Left lobe of liver (tissue), 2 donors: ENCODE measurements at regions not wholly inside any gene's neighbourhood (a gene's known extent, or its start where the extent isn't known, plus 50 kb on each side); places are given as distances from the start of the nearest gene placed in this dataset.

Experiments used
- ATAC-seq: fragments of 200-7000 bp; cut with Tn5 transposase; one replicate; pipeline ENCODE4 v1.9.1; 2020; ENCODE audit warnings: mild to moderate bottlenecking, moderate library complexity
- DNase-seq: peaks from one replicate; pipeline ENCODE4 v3.0.0-alpha.2; 2020; ENCODE audit warnings: low spot score
- donor health status: DM: no; HTN: no; CAD: no; lungs with moderate emphysema.
- donor health status: DM: no; HTN: yes; CAD: no.

DNA sequence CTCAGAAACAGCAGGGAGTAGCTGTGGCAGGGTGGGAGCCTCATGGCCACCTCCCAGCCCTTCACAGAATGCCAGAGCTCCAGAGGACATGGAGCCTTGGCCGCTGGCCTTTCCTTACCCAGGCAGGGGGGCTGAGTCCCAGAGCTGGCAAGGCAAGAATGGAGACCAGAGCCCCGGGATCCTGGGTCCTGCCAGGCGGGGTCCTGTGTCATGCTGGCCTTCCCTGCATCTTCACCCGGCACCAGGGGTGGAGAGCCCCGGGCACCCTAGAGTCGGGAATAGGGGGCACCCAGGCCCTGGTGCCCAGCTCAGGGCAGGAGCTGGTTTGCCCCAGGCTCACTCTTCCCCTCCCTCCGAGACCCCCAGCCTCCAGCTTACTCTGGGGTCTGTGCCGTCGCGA lies 519.9 kb downstream of the TBC1D22A start:
- ATAC-seq (no peak), DNase-seq (no peak)

DNA sequence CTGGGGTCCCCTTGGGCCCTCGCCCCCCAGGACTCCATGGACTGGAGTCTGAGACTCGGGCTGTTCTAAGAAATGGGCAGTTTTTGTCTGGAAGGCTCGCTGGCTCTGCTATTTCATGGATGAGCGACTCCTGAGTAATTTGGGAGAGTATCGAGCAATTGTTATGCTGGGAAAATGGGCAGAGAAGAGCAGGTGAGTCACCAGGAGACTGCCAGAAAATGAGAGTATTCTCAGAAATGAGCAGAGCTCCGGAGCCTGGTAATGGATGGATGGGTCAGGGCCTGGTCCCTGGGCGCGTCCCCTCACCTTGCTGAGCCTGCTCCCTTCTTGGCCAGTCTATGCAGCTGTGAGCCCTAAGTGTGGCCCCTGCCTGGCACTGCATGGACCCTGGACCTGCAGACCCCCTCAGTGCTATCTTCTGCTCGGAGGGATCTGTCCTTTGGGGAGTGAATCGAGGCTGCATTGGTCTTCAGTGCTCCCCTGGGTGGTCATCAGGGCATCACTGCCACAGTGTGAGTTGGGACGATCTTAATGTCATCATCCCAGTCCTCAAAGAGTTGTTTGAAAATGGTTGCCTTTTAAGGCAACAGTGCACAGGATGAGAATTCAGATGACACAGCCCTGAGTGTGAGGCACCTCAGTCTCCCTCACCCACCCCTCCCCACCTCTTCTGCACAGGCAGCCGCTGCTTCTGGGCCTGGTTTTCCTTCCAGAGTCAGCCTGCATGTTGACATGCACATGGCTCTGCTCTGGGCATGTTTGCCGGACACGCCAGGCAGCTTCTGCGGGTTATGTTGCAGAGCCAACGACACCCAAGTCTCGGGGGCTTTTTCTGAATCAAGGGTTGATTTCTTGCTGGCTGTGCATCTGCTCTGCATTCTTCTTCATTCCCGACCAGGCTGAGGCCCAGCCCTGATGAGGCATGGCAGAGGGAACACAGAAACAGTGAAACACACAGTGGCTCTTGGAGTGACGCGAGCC lies 519.0 kb downstream of the TBC1D22A start:
- ATAC-seq (no peak), DNase-seq (no peak)

DNA sequence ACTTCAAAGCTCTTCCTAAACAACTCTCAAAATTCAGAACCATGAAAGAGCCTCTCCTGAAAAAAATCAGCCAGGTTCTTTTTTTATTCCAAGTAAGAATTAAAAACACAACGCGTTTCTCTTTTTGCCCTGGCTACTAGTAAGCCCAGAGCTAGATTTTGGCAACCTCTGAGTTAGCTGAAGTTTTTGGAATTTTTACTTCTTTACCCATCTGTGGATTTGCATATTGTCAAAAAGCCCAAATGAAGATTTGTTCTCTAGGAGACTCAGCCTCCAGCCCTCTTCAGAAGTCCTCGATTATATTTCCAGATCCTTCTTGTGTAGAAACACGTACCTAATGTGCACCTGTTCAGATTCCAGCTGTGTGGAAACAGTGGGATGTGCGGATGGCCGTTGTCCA lies 517.9 kb downstream of the TBC1D22A start:
- DNase-seq (no peak), ATAC-seq (no peak)

DNA sequence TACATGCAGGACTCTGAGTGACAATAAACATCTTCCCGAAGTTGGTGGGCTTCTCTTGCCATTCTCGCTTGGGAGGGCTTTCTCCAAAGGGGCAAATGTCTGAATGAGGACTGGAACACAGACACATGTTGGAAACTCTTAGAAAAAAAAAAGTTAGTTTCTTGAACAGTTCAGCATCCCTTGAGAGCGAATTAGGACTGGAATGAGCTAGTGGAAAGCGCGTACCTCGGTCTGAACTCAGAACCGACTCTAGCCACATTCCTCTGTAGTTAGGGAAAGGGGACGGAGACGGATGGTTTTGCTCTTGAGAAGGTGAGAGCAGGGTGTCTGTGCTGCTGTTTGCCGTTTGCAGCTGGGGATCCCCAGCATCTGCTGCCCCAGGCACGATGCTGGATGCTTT lies 517.3 kb downstream of the TBC1D22A start:
- ATAC-seq, result no peak
- DNase-seq, result no peak

DNA sequence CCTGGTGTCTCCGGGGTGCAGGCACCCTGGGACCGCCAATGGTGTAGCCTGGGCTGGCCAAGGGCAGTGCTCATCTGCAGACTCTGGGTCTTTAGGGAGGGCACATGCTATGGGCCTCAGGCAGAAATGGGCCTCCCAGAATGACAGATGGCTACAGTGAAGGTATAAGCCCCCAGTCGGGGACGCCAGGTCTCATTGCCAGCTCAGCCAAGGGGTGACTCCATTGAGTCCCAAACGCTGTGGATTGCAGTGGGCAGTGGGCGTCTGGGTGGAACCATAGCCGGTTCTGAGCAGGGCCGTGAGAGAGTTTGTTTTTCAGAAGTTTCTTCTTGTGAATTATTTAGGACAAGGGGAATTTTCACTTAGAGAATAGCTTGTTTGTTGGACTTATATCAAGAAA lies 516.9 kb downstream of the TBC1D22A start:
- DNase-seq (no peak), ATAC-seq (no peak)

DNA sequence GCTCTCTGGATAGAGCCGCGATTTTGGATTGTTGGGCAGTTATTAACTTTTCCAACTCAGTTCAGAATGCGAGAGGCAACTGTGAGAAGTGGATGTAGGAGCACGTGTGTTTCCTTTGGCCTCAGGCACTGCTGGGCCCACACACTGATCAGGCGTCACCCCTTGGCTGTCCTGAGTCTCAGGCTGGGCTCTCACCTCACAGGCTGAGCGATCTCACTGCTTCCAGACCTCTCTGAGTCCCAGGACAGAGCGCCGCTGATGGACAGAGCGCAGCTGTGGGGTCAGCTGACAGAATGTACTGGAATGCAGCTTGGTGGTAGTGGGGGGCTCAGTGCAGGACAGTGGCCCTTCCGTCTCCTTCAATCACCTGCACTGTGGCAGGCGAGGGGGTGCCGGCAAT lies 516.2 kb downstream of the TBC1D22A start:
- no peak for DNase-seq
- ATAC-seq, result no peak

DNA sequence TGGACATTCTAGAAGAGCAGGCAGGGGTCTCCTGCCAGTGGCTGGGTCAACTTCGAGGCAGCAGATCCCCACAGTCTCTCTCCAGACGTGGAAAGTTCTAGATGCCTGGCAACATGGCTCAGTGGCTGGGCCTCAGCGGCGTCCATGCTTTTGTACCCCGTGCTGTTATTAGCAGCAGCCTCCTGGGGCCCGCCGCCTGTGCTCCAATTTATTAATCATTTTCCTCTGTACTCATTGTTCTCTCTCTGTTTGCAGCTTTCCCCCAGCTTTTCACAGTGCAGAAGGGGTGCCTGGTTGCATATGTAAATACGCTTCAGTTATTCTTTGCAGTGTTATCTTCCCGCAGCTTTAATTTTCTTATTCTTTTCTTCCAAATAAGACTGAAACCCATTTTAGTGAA lies 515.1 kb downstream of the TBC1D22A start:
- DNase-seq (no peak), ATAC-seq (no peak)

DNA sequence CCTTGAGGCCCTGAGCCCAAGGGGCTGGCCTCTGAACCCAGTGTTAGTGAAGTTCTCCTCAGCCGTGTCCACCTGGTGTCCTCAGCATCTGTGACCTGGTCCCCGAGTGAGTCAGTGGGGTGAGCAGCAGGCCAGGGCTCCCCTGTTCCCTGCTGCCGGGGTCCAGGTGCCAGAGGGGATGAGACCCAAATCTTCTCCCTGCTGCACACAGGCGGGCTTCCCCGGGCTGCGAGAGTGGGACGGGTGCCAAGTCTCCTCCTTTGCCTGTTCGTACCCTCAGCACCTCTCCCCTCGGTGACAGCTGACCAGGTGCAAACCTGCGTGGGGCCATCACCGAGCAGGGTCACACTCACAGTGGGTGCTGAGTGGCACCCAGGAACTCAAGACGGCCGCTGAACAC lies 514.5 kb downstream of the TBC1D22A start:
- ATAC-seq (no peak), DNase-seq (no peak)

DNA sequence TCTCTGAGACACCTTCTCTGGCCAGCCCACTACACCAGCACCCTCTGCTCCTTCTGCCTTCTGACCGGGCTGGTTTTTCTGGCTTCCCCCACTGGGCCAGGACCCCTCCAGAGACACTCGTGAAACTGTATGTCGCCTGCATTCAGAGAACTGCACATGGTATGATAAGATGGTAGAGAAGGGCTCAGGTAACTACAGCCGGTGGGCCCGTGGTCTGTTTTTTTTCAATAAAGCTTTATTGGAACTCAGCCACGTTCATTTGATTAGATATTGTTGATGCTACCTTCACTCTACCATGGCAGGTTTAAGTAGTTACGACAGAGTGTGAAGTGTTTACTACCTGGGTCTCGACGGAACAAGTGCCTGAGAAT lies 514.0 kb downstream of the TBC1D22A start:
- DNase-seq (no peak), ATAC-seq (no peak)

DNA sequence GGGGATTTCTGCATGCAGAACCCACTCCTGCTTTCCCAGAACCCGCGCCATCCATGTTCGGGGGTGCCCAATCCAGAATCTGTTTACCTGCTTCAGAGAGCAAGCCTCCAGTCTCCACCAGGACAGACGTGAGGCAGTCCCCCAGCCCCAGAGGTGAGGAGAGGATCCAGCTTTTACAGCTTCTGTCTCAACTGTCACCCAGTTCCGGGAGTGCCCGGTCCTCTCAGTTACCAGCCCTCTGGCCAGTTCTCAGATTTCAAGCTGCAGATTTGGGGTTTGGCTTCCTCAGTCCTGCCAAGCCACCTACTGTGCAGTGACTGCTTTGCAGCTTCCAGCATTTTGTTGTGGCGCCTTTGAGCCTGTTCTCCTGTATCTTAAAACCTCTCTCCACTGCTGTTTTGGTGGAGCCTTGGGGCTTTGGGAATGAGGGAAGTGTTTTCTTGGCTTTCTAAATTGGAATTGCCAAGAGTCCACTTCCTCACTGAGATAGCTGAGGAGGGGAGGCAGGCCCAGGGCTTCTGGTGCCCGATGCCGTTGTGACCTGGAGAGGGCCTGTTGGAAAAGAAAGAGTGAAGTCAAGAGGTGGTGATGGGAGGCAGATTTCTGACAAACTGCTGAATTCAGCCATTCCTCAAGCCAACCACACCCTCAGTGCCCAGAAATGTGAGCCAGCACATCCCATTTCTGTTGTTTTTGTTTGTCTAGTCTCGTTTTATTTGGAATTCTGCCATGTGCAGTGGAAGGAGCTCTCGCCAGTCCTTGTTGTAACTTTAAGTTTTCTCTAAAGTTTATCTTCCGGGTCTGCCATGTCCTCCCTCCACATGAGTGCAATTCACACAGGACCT lies 513.4 kb downstream of the TBC1D22A start:
- no peak for DNase-seq
- no peak for ATAC-seq

DNA sequence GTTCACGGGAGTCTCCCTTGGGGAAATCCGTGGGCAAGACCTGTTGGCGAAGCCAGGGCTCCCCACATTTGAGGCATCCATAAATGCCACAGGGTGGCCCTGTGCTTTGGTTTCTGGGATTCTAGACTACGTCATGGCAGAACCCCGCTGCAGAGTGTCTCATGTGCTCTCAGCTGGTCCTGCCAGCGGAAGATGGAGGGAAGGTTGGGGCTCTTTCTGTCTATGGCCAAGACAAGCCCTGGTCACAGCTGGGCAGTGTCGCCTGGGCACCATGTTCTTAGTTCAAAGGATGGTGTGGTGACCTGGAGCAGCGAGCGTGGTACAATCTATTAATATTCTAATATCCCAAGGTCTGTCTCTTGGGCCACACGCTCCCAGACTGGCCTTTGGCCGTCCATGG lies 511.7 kb downstream of the TBC1D22A start:
- ATAC-seq (no peak), DNase-seq (no peak)

DNA sequence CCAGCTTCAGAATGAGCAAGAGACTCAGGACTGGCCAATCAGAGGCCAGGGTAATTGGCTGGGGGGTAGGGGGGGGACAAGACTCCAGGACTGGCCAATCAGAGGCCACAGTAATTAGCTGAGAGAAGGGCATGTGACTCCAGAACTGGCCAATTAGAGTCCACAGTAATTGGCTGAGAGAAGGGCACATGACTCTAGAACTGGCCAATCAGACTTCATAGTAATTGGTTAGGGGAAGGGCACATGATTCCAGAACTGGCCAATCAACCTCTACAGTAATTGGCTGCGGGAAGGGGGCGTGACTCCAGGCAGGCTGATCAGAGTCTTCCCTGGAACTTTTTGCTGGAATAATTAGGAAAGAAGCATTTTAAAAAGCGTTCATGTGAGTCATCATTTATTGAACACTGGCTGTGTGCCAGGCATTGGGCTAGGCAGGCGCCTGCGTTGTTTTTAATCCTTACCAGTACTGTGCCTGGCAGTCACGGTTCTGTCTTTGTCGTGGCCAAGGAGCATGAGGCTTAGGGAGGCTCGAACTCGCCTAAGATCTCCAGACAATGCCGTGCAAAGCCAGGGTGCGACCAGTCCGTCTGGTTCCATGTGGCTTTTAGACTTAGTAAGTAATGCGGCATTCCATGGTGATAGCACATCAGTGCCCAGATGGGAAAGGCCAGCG lies 508.1 kb downstream of the TBC1D22A start:
- DNase-seq (no peak), ATAC-seq (no peak)

DNA sequence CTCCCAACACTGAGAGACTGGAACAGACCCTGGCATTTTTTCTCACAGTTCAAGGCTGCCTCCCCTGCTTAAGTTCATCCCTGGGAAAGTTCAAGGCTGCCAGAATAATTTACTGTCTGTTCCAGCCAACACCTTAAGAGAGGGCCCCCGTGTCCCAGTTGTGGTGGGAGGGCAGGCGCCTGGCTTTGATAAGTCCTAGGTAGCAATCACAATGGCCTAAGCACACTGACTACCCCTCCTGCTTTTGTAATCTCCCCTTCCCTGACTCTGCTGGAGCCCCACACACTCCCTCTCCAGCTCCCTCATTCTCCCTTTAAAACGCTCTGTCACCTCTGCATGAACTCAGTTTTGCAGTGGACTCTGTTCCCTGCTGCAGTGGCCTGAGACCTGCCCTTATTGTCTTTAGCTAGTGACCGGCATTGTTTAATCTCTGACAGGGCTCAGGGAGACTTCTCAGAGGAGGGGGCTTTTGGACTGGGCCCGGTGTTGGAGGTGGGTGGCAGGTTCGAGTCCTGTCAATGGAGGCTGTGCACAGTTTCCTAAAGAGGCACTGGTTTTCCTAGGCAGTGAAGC lies 507.2 kb downstream of the TBC1D22A start:
- DNase-seq (no peak), ATAC-seq (peak; percentile 50)

DNA sequence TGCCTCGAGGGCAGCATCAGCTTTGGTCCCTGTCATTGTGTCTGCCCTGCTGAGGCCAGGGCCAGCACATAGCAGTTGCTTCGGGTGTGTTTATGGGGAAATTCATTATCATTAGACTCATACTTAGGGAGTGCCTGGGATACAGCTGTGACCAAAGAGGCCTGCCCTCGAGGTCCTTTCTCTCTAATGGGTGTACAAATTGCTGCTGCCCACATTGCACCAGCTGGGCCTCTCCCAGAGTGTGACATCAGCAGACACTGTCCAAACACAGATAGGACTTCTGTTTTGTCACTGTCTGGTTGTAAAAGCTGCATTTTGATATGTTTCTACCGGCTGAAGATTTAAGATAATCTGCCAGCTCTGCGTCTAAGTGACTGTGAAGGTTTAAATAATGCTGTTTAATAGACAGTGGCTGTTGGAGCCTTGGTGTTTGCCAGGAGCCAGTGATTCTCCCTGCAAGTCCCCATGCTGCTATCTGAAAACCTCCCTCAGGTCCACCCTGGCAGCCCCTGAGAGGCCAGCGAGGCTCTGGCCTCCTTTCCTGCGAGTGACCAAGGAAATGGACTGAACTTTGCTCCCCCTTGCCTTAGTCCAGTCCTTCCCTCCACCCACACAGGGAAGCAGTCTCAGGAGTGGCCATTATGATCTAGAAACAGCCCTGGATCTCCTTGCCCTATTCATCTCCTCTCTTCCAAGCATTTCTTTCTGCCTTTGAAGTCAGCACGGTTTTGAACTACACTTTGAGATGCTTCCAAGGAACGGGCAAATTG lies 505.2 kb downstream of the TBC1D22A start:
- no peak for ATAC-seq
- DNase-seq, result no peak

DNA sequence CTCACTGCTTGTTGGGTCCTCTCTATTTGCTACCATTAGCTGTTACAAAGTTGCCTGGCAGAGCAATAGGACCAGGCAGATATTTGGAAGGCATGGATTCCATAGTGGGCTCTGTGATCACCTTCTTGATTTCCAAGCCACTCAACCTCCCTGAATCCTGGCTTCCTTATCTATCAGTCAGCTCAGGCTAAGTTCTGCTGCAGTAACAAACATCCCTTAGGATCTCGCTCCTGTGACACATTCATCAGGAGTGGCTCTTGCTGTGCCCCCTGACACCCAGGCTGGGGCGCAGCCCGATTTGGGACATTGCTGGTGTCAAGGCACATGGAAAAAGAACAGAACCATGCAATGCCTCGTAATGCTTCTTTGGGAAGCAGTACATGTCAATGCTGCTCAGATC lies 503.9 kb downstream of the TBC1D22A start:
- ATAC-seq (no peak), DNase-seq (no peak)

DNA sequence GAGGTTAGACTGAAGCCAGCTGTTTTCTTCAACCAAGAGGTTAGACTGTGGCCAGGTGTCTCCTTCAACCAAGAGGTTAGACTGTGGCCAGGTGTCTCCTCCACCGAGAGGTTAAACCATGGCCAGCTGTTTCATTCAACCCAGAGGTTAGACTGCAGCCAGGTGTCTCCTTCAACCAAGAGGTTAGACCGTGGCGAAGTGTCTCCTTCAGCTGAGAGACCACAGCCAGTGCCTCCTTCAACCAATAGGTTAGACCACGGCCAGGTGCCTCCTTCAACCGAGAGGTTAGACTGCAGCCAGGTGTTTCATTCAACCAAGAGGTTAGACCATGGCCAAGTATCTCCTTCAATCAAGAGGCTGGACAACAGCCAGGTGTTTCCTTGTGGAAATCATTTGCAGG lies 498.1 kb downstream of the TBC1D22A start:
- no peak for DNase-seq
- ATAC-seq, result no peak

DNA sequence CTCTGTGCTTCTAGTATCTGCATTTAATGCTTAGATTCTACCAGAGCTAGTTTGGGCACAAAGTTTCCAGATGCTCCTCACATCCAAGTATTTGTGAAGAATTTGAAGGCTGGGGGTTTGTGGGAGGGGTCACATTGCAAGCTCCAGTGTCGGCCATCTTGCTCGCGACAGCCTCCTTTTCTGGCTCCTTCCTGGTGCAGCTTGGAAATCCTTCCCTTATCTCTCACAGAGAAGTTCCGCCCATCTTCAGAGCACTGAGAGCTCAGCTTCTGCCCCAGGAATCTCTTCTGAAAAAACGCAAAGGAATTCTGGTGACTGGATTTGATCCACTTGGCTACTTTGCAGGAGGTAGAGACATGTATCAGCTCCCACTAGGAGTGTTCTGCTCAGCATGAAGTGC lies 497.5 kb downstream of the TBC1D22A start:
- ATAC-seq (no peak), DNase-seq (no peak)

DNA sequence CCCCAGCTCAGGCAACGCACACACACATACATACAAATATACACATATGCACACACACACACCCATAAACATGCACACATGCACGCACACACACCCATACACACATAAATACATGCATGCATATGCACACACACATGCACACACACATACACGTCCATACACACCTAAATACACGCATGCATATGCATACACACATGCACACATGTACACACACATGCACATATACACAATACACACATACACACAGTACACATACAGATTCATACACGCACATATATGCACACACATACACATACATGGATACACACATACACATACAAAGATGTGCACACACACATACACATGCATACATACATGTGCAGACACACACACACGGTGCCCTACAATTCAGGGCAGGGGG lies 496.6 kb downstream of the TBC1D22A start:
- DNase-seq, result no peak
- ATAC-seq, result no peak

DNA sequence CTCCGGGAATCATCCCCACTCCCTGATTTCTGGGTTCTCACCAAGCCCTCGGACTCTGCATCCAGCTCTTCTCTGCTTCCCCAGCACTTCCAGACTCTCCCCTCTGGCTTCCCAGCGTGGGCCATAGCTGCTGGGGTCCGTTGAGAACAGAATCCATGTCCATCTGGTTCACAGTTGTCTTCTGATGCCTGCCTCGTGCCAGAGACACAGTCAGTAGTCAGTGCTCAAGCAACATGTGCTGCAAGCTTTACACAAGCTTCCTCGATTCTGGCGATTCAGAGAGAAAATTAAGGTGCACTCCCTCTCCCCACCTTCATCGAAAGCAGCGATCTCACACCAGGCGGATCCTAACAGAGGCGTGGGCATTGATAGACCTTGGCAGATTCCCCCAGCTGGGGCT lies 495.5 kb downstream of the TBC1D22A start:
- no peak for DNase-seq
- no peak for ATAC-seq

DNA sequence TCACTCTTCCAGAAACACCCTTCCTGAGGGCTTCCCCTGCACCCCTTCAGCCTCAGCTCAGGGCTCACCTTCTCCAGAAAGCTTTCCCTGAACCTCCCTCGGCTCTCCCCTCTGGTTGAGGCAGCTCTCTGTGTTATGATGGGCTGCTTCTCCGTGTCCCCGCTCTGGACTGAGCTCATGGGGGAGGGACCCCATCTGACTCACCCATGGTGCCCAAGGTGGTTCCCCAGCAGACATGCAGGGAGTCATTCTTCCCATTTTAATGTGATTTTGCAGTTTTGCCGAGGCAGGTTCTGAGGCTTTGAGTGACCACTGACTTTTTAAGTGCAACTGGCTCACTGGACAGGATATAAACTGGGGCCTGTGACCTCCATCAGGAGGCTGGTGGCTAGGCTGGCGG lies 495.1 kb downstream of the TBC1D22A start:
- ATAC-seq (no peak), DNase-seq (no peak)
